H9 (cell line): ENCODE measurements at regions not wholly inside any gene's neighbourhood (a gene's known extent, or its start where the extent isn't known, plus 50 kb on each side); places are given as distances from the start of the nearest gene placed in this dataset.

Experiments used
- DNase-seq: peaks from one replicate; pipeline ENCODE4 v3.0.0-alpha.2; 2017
- H2AFZ ChIP-seq: one replicate; pipeline ENCODE4 v1.6.1; 2013; ENCODE audit warnings: mild to moderate bottlenecking, low read length, control low read depth, moderate library complexity
- H2AK5ac ChIP-seq: 2 replicates; pipeline ENCODE4 v1.6.1; 2013; ENCODE audit warnings: low read length, control low read depth, mixed read lengths; ENCODE audit not compliant: insufficient read length
- H2BK120ac ChIP-seq: one replicate; pipeline ENCODE4 v1.6.1; 2013; ENCODE audit warnings: low read depth, mild to moderate bottlenecking, low read length, control low read depth, inconsistent platforms; ENCODE audit not compliant: poor library complexity, severe bottlenecking
- H2BK12ac ChIP-seq: 2 replicates; pipeline ENCODE4 v1.6.1; 2013; ENCODE audit warnings: low read length, control low read depth, mixed read lengths, low read depth; ENCODE audit not compliant: insufficient read length
- H2BK15ac ChIP-seq: 2 replicates; pipeline ENCODE4 v1.6.1; 2013; ENCODE audit warnings: low read depth, low read length, control low read depth
- H2BK20ac ChIP-seq: one replicate; pipeline ENCODE4 v1.6.1; 2013; ENCODE audit warnings: low read depth, mild to moderate bottlenecking, low read length, control low read depth, inconsistent platforms; ENCODE audit not compliant: poor library complexity, severe bottlenecking
- H2BK5ac ChIP-seq: 2 replicates; pipeline ENCODE4 v1.6.1; 2013; ENCODE audit warnings: low read length, control low read depth, mixed read lengths; ENCODE audit not compliant: insufficient read length
- H3K14ac ChIP-seq: 2 replicates; pipeline ENCODE4 v1.6.1; 2013; ENCODE audit warnings: low read length, control low read depth; ENCODE audit not compliant: insufficient read depth
- H3K18ac ChIP-seq: 2 replicates; pipeline ENCODE4 v1.6.1; 2013; ENCODE audit warnings: low read depth, mild to moderate bottlenecking, mixed read lengths, low read length, control low read depth; ENCODE audit not compliant: insufficient read length
- H3K23ac ChIP-seq: 2 replicates; pipeline ENCODE4 v1.6.1; 2013; ENCODE audit warnings: low read length, control low read depth, mixed read lengths, low read depth; ENCODE audit not compliant: insufficient read length
- H3K23me2 ChIP-seq: 2 replicates; pipeline ENCODE4 v1.6.1; 2013; ENCODE audit warnings: low read depth, mild to moderate bottlenecking, mixed read lengths, low read length, control low read depth; ENCODE audit not compliant: insufficient read length, poor library complexity, severe bottlenecking
- H3K27ac ChIP-seq: 2 replicates; pipeline ENCODE4 v1.5.1; 2013; ENCODE audit warnings: low read length, control low read depth, mixed read lengths, low read depth; ENCODE audit not compliant: insufficient read length
- H3K27me3 ChIP-seq: 2 replicates; pipeline ENCODE4 v1.6.1; 2013; ENCODE audit warnings: low read length, control low read depth, inconsistent platforms; ENCODE audit not compliant: insufficient read depth
- H3K4ac ChIP-seq: 2 replicates; pipeline ENCODE4 v1.6.1; 2013; ENCODE audit warnings: low read depth, mild to moderate bottlenecking, control low read depth, inconsistent platforms, low read length, moderate library complexity
- H3K4me1 ChIP-seq: 2 replicates; pipeline ENCODE4 v1.6.1; 2013; ENCODE audit warnings: low read length, control low read depth, inconsistent platforms; ENCODE audit not compliant: insufficient read depth
- H3K4me2 ChIP-seq: 2 replicates; pipeline ENCODE4 v1.6.1; 2013; ENCODE audit warnings: low read length, control low read depth, mixed read lengths; ENCODE audit not compliant: insufficient read length, insufficient read depth
- H3K56ac ChIP-seq: 2 replicates; pipeline ENCODE4 v1.6.1; 2013; ENCODE audit warnings: low read depth, mild to moderate bottlenecking, mixed read lengths, low read length, control low read depth; ENCODE audit not compliant: insufficient read length
- H3K79me1 ChIP-seq: 2 replicates; pipeline ENCODE4 v1.6.1; 2013; ENCODE audit warnings: low read depth, mild to moderate bottlenecking, moderate library complexity, low read length, control low read depth, inconsistent platforms; ENCODE audit not compliant: insufficient read depth, poor library complexity, severe bottlenecking
- H3K79me2 ChIP-seq: 2 replicates; pipeline ENCODE4 v1.6.1; 2013; ENCODE audit warnings: low read length, control low read depth, inconsistent platforms; ENCODE audit not compliant: insufficient read depth
- H3K9ac ChIP-seq: 2 replicates; pipeline ENCODE4 v1.6.1; 2013; ENCODE audit warnings: low read length, control low read depth, mixed read lengths; ENCODE audit not compliant: insufficient read length; ENCODE audit errors: extremely low read depth
- H3K9me3 ChIP-seq: one replicate; pipeline ENCODE4 v1.6.1; 2013; ENCODE audit warnings: low read depth, low read length, inconsistent platforms; ENCODE audit not compliant: control insufficient read depth
- H3T11ph ChIP-seq: one replicate; pipeline ENCODE4 v1.6.1; 2013; ENCODE audit warnings: mild to moderate bottlenecking, low read length, control low read depth, inconsistent platforms
- H4K20me1 ChIP-seq: one replicate; pipeline ENCODE4 v1.6.1; 2013; ENCODE audit not compliant: control insufficient read depth, insufficient read length, insufficient read depth
- H4K5ac ChIP-seq: 2 replicates; pipeline ENCODE4 v1.6.1; 2013; ENCODE audit warnings: low read depth, mild to moderate bottlenecking, mixed read lengths, low read length, control low read depth; ENCODE audit not compliant: insufficient read length
- H4K8ac ChIP-seq: replicated peaks from 2 replicates; pipeline ENCODE4 v1.6.1; 2013; ENCODE audit warnings: low read length, control low read depth, mixed read lengths, low read depth; ENCODE audit not compliant: insufficient read length
- H4K91ac ChIP-seq: 2 replicates; pipeline ENCODE4 v1.6.1; 2013; ENCODE audit warnings: low read depth, mild to moderate bottlenecking, moderate library complexity, mixed read lengths, low read length, control low read depth; ENCODE audit not compliant: insufficient read length
- H3K27ac Mint-ChIP-seq, 3 experiments: 2 replicates in 2 of 3; 3 replicates in 1 of 3; pipeline ENCODE4 v1.8.0; 2020 to 2021; ENCODE audit warnings: mixed read lengths in 3 of 3, mild to moderate bottlenecking in 1 of 3, moderate library complexity in 1 of 3
- H3K27me3 Mint-ChIP-seq: 2 replicates; pipeline ENCODE4 v1.8.0; 2021; ENCODE audit warnings: low read depth, mild to moderate bottlenecking, moderate library complexity, mixed read lengths
- H3K36me3 Mint-ChIP-seq, 3 experiments: 2 replicates in 2 of 3; 3 replicates in 1 of 3; pipeline ENCODE4 v1.8.0; 2020 to 2021; ENCODE audit warnings: low read depth in 3 of 3, mixed read lengths in 3 of 3; ENCODE audit not compliant: insufficient read depth in 1 of 3
- H3K4me1 Mint-ChIP-seq, 2 experiments: 2 replicates each; pipeline ENCODE4 v1.8.0; 2020; ENCODE audit warnings: mixed read lengths in 2 of 2
- H3K4me3 Mint-ChIP-seq, 2 experiments: 2 replicates in 1 of 2; 3 replicates in 1 of 2; pipeline ENCODE4 v1.8.0; 2020 to 2021; ENCODE audit warnings: mild to moderate bottlenecking in 2 of 2, mixed read lengths in 2 of 2, moderate library complexity in 1 of 2
- H3K9me3 Mint-ChIP-seq, 2 experiments: 2 replicates in 1 of 2; 3 replicates in 1 of 2; pipeline ENCODE4 v1.8.0; 2020; ENCODE audit warnings: mild to moderate bottlenecking in 2 of 2, mixed read lengths in 2 of 2, moderate library complexity in 1 of 2
- WGBS: extraction: QIAGEN DNeasy Blood & Tissue Kit; methylation state at CpG from one replicate; pipeline ENCODE4 v1.1.7; 2013; ENCODE audit warnings: missing lambda C conversion rate, low lambda C conversion rate, mixed read lengths; ENCODE audit not compliant: insufficient read length; ENCODE audit errors: extremely low coverage; 5-methylcytosine and 5-hydroxymethylcytosine counted together
- TF ChIP-seq, protein P1 (sequence below): fragments of 200-600 bp; sonication (generic); conservative IDR thresholded peaks from 3 replicates; pipeline ENCODE4 v1.8.0; 2021; ENCODE audit warnings: antibody characterized with exemption, mild to moderate bottlenecking

DNA sequence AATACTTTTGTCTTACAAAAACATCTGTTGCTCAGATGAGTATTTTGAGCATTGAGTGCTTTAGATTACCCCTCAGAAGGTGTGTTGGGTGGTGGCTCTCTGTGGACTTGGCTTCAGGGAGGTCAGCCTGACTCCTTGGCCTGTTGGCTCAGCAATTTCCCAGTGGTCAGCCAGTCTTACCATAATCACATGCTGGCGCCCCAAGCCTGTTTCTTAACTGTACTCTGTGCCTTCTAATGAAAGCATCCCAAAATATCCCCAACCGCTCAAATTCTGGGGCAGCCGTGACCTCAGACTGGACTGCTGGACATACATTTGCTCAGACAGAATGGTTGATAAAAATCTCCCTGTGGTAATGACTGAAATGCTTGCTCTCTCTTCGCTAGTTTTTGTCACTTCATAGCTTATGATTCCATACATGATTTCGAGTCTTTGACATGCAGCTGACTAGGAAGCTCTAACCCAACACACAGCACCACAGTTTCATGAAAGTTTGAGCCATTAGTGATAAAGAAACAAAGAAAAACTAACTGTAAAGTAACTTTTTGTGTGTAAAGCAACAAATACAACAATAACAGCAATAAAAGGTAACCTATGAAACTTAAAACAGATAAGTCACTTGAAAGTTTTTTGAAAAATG is 562.2 kb upstream of the MEF2C start:
- H2AFZ ChIP-seq, result no peak overlapping the region
- H3K18ac ChIP-seq, result no peak overlapping the region
- H3K4me1 ChIP-seq, result no peaks in the 10 kb centered on the region
- H3K27ac Mint-ChIP-seq, result no peak overlapping the region
- H3K23ac ChIP-seq, result no peak overlapping the region
- no peaks in the 10 kb centered on the region for H3K79me1 ChIP-seq
- H3K4me3 Mint-ChIP-seq, result no peak overlapping the region
- no peak overlapping the region for H3K4ac ChIP-seq
- no peak for DNase-seq
- no peak overlapping the region for H3K9ac ChIP-seq
- no peak overlapping the region for H2BK120ac ChIP-seq
- no peak overlapping the region for H2AK5ac ChIP-seq
- no peak overlapping the region for H2BK12ac ChIP-seq
- H3K14ac ChIP-seq, result no peak overlapping the region
- H4K20me1 ChIP-seq, result no peaks in the 10 kb centered on the region
- H3K27me3 ChIP-seq, result no peaks in the 10 kb centered on the region
- H3K4me1 Mint-ChIP-seq, result peaks cover 25 to 27% of the 10 kb centered on the region in 2 experiments
- H3K79me2 ChIP-seq, result no peaks in the 10 kb centered on the region
- H3K4me2 ChIP-seq, result no peak overlapping the region
- H2BK20ac ChIP-seq, result no peak overlapping the region
- H3K56ac ChIP-seq, result no peak overlapping the region
- no peak overlapping the region for H3T11ph ChIP-seq
- H3K23me2 ChIP-seq, result no peaks in the 10 kb centered on the region
- H3K9me3 Mint-ChIP-seq, result no peaks in the 10 kb centered on the region
- no peak overlapping the region for H2BK15ac ChIP-seq
- no peak overlapping the region for H4K8ac ChIP-seq
- no peaks in the 10 kb centered on the region for H3K27me3 Mint-ChIP-seq
- WGBS, result no CpG with 5 or more reads among the region's 5 CpGs
- no peaks in the 10 kb centered on the region for H3K9me3 ChIP-seq
- H2BK5ac ChIP-seq, result no peak overlapping the region
- TF ChIP-seq, protein P1, sequence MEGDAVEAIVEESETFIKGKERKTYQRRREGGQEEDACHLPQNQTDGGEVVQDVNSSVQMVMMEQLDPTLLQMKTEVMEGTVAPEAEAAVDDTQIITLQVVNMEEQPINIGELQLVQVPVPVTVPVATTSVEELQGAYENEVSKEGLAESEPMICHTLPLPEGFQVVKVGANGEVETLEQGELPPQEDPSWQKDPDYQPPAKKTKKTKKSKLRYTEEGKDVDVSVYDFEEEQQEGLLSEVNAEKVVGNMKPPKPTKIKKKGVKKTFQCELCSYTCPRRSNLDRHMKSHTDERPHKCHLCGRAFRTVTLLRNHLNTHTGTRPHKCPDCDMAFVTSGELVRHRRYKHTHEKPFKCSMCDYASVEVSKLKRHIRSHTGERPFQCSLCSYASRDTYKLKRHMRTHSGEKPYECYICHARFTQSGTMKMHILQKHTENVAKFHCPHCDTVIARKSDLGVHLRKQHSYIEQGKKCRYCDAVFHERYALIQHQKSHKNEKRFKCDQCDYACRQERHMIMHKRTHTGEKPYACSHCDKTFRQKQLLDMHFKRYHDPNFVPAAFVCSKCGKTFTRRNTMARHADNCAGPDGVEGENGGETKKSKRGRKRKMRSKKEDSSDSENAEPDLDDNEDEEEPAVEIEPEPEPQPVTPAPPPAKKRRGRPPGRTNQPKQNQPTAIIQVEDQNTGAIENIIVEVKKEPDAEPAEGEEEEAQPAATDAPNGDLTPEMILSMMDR, result no peak
- no peaks in the 10 kb centered on the region for H3K36me3 Mint-ChIP-seq
- H4K91ac ChIP-seq, result no peak overlapping the region
- no peak overlapping the region for H3K27ac ChIP-seq
- no peak overlapping the region for H4K5ac ChIP-seq
